CD4-positive, alpha-beta T cell treated with Interleukin-17A for 1 hour (primary cell): ENCODE measurements at regions not wholly inside any gene's neighbourhood (a gene's known extent, or its start where the extent isn't known, plus 50 kb on each side); places are given as distances from the start of the nearest gene placed in this dataset.

Experiments used
- DNase-seq: peaks from one replicate; pipeline ENCODE4 v3.0.0-alpha.2; 2020

DNA sequence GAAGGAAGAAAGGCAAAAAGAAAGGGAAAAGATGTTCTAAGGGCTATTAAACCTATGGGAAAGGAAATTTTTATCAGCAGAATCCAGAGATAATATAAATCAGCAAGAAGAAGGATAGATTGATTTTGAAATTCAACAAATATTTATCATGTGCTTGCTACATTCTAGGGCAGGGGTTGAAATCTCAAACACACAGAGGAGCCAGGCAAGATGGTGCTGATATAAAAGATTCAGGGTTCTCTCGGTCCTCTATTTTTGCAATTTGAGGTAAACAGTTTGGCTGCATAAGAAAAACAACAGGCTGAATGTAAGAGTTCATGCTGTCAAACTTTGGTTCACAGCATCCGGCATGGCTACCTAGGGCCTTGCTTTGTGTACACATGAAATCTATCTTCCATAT is 109.6 kb upstream of the BMP2 start:
- DNase-seq = no peak

DNA sequence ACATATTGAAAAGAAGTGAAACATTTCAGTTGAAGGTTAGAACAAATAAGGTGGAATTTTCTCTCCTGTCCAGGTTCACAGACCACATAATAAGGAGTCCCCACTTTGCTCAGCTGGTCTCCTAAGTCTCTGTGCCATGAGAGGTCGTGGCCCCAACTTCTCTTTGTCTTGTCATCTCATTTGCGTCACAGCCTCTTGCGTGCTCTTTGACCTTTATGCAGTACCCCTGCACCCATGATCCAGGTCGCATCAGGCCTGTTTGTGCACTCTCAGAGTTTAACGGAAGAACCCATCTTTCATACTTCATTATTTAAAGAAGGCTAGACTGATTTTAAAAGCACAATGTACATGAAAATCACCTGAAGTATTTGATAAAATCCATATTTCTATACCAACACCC is 110.4 kb upstream of the BMP2 start:
- DNase-seq = no peak

DNA sequence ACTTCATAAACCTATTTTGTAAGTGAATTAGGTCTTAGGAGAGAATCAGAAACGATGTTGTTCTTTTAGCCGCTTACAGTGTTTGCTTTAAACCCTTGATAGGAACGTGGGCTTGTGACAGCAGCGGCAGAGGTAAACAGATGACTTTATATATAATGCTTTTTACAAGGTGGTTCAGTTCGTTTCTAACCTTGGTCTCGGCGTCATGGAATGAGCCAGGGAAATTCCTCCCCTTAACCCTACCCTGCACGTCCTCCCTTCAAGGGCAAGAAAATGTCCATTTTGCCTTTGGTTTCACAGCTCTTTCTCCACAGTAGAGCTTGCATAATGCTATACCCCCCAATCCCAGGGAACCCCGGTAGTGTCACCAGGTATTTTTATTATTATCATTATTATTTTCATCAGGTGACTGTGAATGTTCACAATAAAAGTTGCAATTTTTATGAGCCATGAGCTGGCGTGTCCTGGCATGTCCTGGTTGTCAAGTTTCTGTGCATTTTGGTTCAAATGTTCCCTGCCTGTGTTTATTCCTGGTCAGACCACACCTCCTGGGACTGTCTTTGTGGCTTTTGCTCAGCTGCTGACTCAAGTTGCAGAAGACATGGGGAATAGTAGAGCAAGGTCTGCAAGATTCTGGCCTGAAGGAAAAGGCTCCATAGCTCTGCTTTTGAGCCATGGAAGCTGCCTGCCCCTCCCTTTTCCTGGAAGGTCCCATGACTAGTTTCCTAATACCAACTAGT is 112.8 kb upstream of the BMP2 start:
- no peak for DNase-seq

DNA sequence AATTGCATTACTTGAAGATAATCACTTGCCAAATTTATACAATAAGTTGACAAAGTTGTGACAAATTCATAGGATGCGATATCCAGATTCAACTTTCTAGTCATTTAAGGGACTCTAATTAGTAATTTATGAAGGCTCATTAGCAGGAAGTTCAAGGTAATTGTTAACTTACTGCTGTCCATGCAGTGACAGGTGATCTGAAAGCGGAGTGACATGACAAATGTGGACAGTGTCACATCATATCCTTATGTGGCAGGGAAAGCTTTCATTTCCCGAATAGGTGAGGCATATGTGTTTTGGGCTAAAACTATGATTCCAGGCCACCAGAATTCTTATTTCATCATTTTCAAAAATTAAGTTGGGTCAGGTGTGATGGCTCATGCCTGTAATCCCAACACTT is 115.9 kb upstream of the BMP2 start:
- DNase-seq = no peak

DNA sequence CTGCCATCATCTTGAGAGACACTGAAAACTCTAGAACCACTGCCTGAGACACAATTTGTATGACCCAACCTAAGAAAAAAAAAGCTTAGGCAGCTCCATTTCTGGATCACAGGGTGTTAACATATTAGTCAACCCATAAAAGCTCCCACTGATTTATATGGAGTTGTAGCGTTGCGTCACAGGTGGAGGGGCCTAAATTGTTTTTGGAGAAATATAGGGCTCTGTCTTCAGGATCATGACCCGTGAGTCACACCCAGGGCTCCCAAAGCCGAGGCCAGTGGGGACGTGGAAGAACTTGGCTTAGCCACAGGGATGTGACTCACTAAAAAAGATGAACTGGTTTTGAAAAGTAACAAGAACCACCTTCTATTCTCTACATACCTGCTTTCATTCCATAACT is 116.5 kb upstream of the BMP2 start:
- DNase-seq = no peak

DNA sequence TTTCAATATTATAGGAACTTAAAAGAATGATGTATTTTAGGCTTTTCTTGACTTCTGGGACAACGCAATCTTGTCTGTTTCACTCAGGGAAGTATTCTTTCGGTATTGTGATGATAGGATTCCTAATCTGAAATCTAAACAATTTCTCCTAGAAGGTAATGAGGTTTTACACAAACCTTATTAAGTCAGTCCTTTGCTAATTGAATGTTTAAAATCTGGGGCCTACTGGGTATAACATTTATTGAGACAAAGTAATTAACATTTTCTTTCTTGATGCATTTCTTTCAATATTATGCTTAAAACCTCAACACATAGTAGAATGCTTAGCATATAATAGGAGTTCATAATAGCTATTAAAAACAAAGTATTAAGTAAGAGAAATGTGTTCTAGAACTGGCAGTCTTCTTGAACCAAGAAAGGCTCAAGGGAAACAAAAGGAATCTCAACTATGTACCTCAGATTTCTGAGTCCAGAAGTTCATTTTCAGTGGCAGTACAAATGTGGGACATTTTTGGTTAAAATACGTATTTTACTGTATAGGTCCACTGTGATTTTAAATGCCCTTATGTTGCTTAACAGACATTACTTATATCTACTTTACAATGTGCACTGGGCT is 121.4 kb upstream of the BMP2 start:
- no peak for DNase-seq

DNA sequence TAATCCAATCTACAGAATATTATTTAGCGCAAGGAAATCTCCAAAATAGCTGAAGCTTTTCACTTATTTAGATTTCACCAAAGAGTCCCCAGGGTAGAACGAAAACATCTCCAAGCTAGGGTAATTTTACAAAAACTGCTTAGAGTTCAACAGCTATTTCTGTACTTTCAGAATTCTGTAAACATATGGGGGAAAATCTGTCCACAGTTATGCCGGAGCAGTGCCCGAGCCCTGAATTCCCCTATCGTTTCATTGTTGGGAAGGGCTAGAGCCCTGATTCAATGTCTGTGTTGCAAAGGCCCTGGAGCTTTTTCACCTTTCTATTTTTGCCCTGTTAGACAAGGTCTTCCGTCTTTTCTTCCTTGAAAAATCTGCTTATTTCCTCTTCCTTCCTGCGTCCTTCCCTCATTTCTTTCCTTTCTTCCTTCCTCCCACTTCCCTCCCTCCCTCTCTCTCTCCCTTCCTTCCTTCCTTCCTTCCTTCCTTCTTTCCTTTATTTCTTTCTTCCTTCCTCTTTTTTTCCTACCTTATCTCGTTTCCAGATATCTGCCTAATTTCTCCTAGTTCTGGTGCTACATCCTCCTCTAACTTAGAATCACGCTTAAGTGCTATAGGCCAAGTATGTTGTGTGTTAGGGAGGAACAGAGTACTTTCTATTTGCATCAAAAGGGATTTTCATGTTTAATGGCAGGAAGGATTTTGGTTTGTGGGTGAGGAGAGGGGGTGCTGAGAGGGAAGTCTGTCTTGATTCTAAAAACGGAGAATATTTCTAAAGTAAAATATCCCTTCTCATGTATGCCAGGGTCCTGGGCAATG is 122.5 kb upstream of the BMP2 start:
- DNase-seq = no peak

DNA sequence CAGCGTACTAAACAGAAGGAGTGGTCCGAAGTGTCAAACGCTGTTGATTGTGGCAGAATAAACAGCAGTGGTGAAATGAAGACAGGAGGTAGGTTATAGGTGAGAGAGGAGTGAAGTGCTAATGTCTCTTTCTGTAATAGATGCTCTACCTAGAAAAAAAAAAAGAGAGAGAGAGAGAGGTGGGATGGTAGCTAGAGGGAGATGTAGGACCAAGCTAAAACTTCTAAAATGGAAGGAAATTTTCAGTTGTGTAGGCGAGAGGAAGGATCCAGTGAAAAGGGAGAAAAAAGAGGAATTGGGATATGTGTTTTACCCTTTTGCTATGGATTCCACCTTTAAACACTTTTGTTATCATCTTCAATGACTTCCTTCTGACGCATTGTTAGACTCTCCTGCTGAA is 126.5 kb upstream of the BMP2 start:
- DNase-seq = no peak

DNA sequence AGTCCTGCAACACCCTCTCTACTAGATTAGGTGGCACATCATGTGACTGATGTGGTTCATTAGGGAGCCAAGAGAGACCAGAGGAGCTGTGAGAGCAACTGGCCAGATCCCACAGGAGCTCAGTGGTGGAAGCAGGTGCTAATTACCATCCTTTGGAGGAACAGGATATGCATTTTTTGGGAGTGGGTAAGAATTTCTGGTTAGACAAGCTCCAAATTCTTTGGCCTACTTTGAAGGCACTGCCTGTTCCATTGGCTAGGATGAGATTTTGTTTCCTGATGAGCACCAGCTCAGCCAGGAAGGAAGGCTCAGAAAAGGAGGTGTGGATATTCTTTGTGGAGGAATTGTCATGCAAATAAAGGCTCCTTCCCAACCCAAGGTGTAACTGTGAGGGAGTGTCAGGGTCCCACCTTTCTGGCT is 130.3 kb upstream of the BMP2 start:
- no peak for DNase-seq

DNA sequence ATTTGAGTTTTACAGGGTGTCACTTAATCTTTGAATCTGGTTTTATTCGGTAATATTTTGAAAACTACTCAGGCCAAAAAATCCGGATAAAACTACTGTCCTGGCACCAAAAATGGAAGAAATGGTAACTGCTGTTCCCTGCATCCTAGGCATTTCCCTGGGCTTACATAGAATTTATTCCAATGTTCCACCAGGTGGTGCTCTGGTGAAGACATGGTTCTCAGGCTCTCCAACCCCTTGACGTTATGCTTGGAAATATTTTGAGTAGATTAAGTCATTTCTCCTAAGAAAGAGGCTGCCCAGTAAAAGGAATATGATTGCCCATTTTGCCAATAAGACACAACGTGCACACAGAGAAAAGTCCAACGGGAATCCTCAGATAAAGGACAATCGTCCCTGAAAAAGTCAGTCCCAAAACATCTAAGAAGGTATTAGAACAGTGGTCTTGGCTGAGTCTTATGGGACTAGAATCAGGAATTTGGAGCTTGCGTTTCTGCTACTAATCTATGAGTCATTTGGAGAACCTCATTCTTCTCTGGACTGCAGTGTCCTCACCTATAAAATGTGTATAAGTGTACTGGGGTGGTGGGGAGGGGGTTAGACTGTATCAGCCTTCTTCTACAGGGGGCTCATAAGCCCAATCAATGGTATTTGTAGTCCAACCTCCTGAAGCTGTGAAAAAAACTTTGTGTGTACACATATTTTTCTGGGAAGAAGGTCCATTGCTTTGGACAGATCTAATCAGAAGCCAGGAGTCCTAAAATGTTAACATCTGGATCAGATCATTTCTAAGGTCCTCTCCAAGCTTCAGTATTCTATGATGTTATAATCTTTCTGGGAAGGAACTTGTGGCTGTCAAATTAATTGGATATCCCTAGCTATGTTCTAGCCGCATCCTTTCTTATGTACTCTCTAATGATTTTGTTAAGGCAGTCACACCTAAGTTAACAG is 131.0 kb upstream of the BMP2 start:
- DNase-seq = no peak

DNA sequence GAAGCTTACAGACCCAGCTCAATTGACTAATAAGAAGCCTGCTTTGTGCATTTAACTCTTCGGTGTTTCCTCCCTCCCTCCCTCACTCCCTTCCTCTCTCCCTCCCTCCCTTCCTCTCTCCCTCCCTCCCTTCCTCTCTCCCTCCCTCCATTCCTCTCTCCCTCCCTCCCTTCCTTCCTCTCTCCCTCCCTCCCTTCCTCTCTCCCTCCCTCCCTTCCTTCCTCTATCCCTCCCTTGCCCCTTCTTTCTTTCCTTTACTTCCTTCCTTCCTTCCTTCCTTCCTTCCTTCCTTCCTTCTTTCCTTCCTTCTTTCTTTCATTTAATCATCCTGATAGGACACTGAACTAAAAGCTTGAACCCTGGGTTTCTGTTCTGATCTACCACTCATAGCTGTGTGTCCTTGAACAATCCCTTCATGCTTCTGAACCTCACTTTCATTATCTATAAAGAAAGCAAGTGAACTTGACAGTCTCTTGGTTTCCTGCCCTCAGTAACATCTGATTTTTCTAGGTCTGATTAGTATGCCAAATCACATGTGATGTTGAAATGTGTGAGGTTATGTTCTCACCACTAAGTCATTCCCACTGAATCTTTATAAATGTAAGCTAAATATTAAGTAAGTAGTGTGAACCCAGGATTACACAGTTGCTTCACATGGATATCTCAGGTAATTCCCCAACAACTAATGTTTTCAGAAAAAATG is 132.3 kb upstream of the BMP2 start:
- no peak for DNase-seq

DNA sequence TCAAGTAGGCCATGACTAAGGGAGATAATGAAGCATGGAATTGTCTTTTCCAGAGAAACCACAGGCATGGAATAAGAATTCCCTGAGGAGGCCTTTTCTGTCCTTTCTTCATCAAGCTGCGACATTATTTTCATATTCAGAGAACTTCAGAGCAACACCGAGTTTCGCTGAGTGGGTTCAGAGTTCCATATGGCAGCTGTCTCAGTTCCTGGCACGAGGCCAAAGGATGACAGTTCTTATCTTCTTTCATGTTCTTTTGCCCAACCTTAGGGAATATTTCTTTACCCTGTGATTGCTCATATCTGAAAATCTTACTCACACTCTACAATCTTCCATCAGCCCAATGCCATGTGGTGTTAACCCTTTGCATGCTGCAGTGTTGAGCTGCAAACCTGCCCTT is 135.3 kb upstream of the BMP2 start:
- DNase-seq = no peak

DNA sequence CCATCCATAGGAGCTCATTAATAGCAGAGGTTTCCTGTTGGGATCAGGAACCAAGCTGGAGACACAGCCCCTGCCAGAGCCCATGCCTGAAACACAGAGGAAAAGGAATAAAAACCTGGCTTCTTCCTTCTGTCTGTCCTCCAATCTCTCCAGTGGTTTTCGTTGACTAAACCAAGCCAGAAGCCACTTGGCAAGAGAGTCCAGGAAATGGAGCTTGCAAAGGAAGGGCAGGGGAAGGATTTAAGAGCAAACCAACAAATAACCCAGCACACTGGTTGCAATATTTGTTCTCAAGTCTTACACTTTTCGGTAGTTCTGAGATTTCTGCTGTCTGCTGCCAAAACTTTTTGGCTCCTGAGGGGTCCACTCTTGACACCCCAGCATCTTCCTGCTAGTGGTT is 137.0 kb upstream of the BMP2 start:
- no peak for DNase-seq

DNA sequence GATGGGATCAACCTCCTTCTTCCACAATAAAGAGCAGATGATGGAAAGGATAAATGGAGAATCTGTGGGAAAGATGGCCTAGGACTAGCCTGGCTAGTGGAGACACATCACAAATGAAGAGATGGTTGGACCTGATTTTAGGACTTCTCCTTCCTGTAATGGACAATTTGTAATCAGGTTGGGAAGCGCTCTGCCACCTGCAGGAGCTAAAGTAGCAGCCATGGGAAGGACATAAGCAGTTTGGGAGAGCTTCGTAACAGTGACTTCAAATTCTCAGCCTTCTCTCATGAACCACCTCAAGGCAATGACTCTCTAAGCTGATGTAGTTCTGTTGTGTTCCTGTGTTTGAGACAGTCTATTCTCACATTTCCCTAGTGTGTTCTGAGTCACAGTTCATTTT is 137.9 kb upstream of the BMP2 start:
- no peak for DNase-seq

DNA sequence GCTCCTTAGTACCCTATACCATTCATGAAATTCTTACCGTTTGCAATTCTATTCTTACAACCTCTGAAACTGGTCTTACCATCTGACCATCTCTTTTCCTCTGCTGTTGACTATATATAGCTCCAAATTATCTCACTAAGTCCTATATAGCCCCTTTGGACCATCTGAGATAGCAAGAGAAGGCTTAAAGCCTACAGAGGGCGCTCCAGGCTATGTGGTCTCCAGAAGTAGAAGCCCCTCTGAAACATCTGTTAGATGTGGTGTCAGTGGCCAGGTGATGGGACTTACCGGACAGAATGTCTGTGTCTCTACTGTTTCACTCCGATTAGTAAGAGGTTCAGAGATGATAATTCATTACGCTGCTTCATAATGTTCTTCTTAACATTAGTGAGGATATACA is 140.7 kb upstream of the BMP2 start:
- DNase-seq = no peak

DNA sequence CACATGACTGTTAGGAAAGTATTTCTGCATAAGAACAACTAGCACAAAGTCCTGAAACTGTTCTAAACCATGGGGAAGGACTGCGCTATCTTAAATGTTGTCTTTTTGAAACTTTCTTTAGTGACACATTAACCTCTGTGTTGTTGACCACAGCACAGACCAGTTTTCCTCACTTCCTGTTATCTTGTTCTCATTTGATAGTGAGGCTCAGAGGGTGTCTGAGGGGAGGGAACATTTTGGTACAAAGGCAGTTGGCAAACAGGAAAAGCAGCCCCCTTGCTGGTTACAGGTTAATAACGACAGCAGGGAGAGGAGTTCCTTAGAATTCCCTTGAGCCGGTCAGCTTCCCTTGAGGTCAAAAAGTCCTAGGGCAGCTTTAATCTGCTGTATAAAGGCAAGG is 143.5 kb upstream of the BMP2 start:
- no peak for DNase-seq

DNA sequence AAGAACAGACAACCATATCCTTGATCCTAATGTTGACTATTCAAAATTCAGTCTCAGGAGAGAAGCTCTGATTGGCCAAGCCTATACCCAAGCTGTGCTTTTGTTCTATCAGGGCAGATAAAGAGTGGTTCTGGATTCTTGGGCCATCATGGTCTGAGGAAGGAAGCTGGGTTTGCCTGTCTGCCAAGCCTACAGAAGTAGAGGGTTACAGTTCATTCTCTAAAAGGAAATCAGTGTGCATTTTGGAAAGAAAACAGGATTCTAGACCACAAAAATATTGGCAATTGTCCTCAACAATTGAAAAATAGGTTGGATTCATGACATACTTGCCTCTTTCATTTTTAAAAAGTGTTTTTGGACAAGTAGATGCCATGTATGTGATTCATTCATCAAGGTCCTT is 145.4 kb upstream of the BMP2 start:
- DNase-seq = no peak

DNA sequence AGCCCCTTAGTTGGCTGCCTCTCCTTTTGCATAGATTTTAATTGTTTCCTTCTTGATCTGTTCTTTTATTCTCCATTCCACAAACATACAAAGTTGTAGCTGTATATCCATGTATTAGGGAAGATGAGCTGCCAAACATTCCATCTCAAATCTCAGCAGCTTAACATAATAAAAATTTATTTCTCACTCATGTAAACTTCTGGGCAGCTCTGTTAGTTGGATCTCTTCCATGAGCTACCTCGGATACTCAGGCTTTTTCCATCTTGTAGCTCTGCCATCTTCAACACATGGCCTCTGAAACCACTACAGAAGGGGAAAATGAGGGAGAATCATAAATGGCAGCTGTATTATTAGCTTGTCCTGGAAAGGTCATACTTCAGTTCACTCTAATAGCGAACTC is 149.4 kb upstream of the BMP2 start:
- no peak for DNase-seq

DNA sequence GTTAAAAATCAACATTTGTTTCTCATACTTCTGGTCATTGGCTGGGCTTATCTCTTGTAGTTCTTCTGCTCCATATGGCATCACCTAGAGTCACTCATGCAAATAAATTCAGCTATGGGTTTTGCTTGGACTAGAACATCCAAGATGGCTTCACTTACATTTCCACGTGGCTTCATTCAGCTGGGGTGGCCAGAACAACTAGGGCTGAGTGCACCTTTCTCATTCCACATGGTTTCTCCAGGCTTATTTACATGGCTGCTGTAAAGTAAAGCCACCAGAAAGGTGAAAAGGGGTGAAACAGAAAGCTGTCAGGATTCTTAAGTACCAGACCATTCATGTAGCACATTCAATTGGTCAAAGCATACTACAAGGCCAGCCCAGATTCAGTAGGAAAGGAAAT is 151.1 kb upstream of the BMP2 start:
- DNase-seq = no peak

DNA sequence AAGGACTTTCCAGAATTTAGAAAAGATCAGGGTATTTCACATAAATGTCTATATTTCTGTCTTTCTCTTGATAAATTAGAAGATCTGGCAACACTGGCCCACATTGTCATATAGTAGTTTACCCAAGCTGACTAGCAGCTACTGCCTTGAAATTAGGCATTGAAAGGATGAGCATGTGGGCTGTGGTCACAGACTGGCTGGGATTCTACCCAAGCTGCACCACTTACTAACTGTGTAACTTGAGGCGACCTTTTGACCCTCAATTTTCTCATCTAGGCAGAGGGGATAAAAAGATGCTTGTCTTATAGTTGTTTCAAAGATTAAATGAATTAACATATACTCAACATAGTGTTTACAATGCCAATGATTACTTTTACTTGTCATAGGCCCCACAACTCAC is 152.7 kb upstream of the BMP2 start:
- DNase-seq = no peak

DNA sequence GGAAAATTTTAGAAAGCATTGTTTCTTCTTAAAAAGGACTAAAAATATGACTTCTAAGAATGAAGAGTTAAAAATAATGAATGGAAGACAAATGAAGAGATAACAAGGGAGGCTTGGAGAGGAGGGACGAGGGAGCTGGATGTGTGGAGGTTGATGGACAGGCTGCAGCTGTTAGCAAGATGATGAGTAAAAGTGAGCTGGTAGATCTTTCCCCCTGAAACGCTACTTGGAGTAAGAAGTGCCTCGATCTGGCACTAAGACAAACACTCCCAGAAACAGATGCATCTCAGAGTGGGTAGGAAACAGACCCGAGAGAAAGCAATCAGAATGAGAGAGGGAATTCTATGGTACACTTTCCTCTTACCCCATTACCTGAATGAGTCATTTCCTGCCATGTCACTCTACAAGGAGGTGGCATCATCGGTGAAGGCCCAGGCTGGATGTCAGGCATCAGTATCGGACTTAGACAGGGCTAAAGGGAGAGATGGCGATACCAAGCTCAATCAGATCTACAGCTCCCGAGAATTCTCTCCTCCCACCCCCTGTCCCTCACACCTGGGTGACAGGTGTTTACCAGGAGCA is 154.1 kb upstream of the BMP2 start:
- no peak for DNase-seq

DNA sequence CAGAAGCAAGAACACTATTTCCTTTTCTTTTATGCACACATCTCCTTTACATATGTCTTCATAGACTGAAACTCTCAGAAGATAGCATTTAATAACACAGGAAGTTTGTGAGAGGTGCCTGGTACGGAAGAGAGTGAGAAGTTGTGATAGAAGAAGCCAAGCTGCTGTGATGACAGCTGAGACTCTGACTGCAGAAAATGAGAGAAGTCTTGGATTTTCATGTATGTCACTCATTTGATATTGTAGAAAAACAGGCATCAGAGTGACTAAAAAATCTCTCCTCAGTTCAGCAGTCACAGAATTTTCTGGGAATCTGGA is 154.9 kb upstream of the BMP2 start:
- DNase-seq = no peak
